Panc1 (cell line): ENCODE measurements at regions not wholly inside any gene's neighbourhood (a gene's known extent, or its start where the extent isn't known, plus 50 kb on each side); places are given as distances from the start of the nearest gene placed in this dataset.

Experiments used
- ATAC-seq: fragments of 200-7000 bp; cut with Tn5 transposase; 2 replicates; pipeline ENCODE4 v1.9.1; 2020; ENCODE audit warnings: mild to moderate bottlenecking, moderate library complexity
- BruUV-seq: library from RNA; stranded (reverse); fragments of 400-500 nt; replicated peaks from 2 replicates; lab custom pipeline; 2021; lab: Mats Ljungman, UMichigan
- CTCF ChIA-PET: fragments of 300-600 bp; sonication (Branson Sonifier 250); formaldehyde crosslinking; loops from one replicate; lab custom pipeline; 2022; ENCODE audit warnings: antibody characterized with exemption; lab: Charles Lee
- POLR2A ChIA-PET: fragments of 300-600 bp; sonication (Branson Sonifier 250); formaldehyde crosslinking; loops from one replicate; lab custom pipeline; 2022; ENCODE audit warnings: antibody characterized with exemption; lab: Charles Lee
- DNase-seq: peaks from one replicate; pipeline ENCODE4 v3.0.0-alpha.2; 2010; ENCODE audit warnings: low read depth, low spot score
- H3K27ac ChIP-seq: 2 replicates; pipeline ENCODE4 v1.5.1; 2011; ENCODE audit warnings: mild to moderate bottlenecking, low read length, inconsistent platforms
- H3K27me3 ChIP-seq: fragments of 200-500 bp; sonication (Bioruptor generic); 2 replicates; pipeline ENCODE4 v1.6.0; 2014; ENCODE audit warnings: low read length, inconsistent platforms; ENCODE audit not compliant: control insufficient read depth, insufficient read depth
- H3K36me3 ChIP-seq: fragments of 200-500 bp; sonication (Bioruptor generic); 2 replicates; pipeline ENCODE4 v1.5.1; 2014; ENCODE audit warnings: inconsistent platforms, mild to moderate bottlenecking, low read length, moderate library complexity; ENCODE audit not compliant: control insufficient read depth, insufficient read depth
- H3K4me1 ChIP-seq: 2 replicates; pipeline ENCODE4 v1.5.1; 2011; ENCODE audit warnings: inconsistent platforms, mild to moderate bottlenecking, low read length, moderate library complexity; ENCODE audit not compliant: control insufficient read depth, insufficient read depth
- H3K4me3 ChIP-seq, 2 experiments: 2 replicates each; pipeline ENCODE4 v1.5.1; 2011 to 2012; ENCODE audit warnings: low read depth in 2 of 2, low read length in 2 of 2, mild to moderate bottlenecking in 2 of 2, inconsistent platforms in 1 of 2, moderate library complexity in 1 of 2
- H3K9me3 ChIP-seq: fragments of 200-500 bp; sonication (Bioruptor generic); 2 replicates; pipeline ENCODE4 v1.5.1; 2014; ENCODE audit warnings: low read depth, mild to moderate bottlenecking, inconsistent platforms, low read length, moderate library complexity; ENCODE audit not compliant: control insufficient read depth, insufficient read depth
- POLR2AphosphoS5 ChIP-seq: IDR thresholded peaks from 2 replicates; pipeline ENCODE4 v1.6.1; 2012; ENCODE audit warnings: mild to moderate bottlenecking, low read depth, low read length, moderate library complexity
- SIN3A ChIP-seq: IDR thresholded peaks from 2 replicates; pipeline ENCODE4 v1.6.1; 2012; ENCODE audit warnings: low read depth, mild to moderate bottlenecking, low read length, moderate library complexity, borderline replicate concordance; ENCODE audit not compliant: insufficient read depth
- TCF7L2 ChIP-seq: IDR thresholded peaks from 2 replicates; pipeline ENCODE4 v1.6.1; 2011; ENCODE audit warnings: mild to moderate bottlenecking, low read depth, low read length, inconsistent platforms
- in situ Hi-C: cut with HindIII; loops from 2 replicates; pipeline ENCODE4 v1.10.0; 2016; ENCODE audit warnings: low sequenced_read_pairs, low pct_unique_long_range_greater_than_20kb
- intact Hi-C: fragments of 100-400 bp; cut with micrococcal nuclease; formaldehyde crosslinking; loops from one replicate; pipeline ENCODE4 v1.10.0; 2022; ENCODE audit not compliant: unreplicated experiment
- TF ChIP-seq, protein P1 (sequence below), 2 experiments: IDR thresholded peaks; 2 replicates each; pipeline ENCODE4 v1.6.1; 2011 to 2012; ENCODE audit warnings: low read depth in 2 of 2, control low read depth in 1 of 2, low read length in 1 of 2, mild to moderate bottlenecking in 1 of 2, moderate library complexity in 1 of 2; ENCODE audit not compliant: insufficient read depth in 1 of 2
- TF ChIP-seq, protein P2 (sequence below): fragments of 450-650 bp; IDR thresholded peaks from 2 replicates; pipeline ENCODE4 v1.5.1; 2017; ENCODE audit warnings: mild to moderate bottlenecking

DNA sequence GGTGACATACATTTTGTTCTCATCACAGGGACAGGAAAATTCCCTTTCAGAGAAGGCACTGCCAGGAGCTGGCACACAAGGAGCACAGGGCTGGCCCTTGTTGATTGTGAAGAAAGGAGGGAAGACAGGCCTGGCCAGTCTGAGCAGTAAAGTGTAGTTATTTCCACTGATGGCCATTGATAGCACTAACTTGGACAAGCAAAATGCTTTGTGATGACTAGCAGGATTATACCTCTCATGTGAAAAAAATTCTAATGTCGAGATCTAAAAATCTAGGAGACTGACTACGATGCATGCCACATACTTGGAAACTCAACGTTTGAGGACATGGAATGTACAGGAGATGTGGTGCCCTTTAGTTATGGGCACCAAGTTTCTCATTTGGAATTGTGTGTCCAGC is 54.3 kb upstream of the ST8SIA2 start:
- DNase-seq = no peak
- H3K4me3 ChIP-seq = no peak overlapping the region
- no peak overlapping the region for H3K27ac ChIP-seq
- in situ Hi-C loops = no loop called here
- H3K27me3 ChIP-seq = peaks cover under 1% of the 10 kb centered on the region; the same call in 1 of the 2 replicates
- TF ChIP-seq, protein P1, sequence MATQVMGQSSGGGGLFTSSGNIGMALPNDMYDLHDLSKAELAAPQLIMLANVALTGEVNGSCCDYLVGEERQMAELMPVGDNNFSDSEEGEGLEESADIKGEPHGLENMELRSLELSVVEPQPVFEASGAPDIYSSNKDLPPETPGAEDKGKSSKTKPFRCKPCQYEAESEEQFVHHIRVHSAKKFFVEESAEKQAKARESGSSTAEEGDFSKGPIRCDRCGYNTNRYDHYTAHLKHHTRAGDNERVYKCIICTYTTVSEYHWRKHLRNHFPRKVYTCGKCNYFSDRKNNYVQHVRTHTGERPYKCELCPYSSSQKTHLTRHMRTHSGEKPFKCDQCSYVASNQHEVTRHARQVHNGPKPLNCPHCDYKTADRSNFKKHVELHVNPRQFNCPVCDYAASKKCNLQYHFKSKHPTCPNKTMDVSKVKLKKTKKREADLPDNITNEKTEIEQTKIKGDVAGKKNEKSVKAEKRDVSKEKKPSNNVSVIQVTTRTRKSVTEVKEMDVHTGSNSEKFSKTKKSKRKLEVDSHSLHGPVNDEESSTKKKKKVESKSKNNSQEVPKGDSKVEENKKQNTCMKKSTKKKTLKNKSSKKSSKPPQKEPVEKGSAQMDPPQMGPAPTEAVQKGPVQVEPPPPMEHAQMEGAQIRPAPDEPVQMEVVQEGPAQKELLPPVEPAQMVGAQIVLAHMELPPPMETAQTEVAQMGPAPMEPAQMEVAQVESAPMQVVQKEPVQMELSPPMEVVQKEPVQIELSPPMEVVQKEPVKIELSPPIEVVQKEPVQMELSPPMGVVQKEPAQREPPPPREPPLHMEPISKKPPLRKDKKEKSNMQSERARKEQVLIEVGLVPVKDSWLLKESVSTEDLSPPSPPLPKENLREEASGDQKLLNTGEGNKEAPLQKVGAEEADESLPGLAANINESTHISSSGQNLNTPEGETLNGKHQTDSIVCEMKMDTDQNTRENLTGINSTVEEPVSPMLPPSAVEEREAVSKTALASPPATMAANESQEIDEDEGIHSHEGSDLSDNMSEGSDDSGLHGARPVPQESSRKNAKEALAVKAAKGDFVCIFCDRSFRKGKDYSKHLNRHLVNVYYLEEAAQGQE (IDR thresholded peaks at IDR 0.05; ENCODE audit: insufficient read depth in 1 of 2, low read depth in 2 of 2, low read length in 1 of 2) = no peak
- TF ChIP-seq POLR2AphosphoS5 = no peak
- TF ChIP-seq, protein P2, sequence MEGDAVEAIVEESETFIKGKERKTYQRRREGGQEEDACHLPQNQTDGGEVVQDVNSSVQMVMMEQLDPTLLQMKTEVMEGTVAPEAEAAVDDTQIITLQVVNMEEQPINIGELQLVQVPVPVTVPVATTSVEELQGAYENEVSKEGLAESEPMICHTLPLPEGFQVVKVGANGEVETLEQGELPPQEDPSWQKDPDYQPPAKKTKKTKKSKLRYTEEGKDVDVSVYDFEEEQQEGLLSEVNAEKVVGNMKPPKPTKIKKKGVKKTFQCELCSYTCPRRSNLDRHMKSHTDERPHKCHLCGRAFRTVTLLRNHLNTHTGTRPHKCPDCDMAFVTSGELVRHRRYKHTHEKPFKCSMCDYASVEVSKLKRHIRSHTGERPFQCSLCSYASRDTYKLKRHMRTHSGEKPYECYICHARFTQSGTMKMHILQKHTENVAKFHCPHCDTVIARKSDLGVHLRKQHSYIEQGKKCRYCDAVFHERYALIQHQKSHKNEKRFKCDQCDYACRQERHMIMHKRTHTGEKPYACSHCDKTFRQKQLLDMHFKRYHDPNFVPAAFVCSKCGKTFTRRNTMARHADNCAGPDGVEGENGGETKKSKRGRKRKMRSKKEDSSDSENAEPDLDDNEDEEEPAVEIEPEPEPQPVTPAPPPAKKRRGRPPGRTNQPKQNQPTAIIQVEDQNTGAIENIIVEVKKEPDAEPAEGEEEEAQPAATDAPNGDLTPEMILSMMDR = no peak
- no peak for TF ChIP-seq TCF7L2
- no peak for TF ChIP-seq SIN3A
- no peaks in the 10 kb centered on the region for H3K36me3 ChIP-seq
- BruUV-seq = no TSS peak
- intact Hi-C loops = no loop called here
- ATAC-seq = no peak
- ChIA-PET POLR2A (no interaction called here), CTCF (no interaction called here)
- no peaks in the 10 kb centered on the region for H3K9me3 ChIP-seq
- H3K4me1 ChIP-seq = no peaks in the 10 kb centered on the region
